ENCODE measurements at regions not wholly inside any gene's neighbourhood (a gene's known extent, or its start where the extent isn't known, plus 50 kb on each side); places are given as distances from the start of the nearest gene placed in this dataset.

- DNase-seq, result no peak
These were observed 829.5 kb downstream of the TLE4 start for GRCh38 chr9:80401243-80401642.

- no peak for DNase-seq
These were observed 829.0 kb downstream of the TLE4 start for GRCh38 chr9:80400624-80401230.

GRCh38 chr9:80399606-80400005 is 827.8 kb downstream of the TLE4 start:
- no peak for DNase-seq

GRCh38 chr9:80387828-80388227 is 816.1 kb downstream of the TLE4 start:
- no peak for DNase-seq

GRCh38 chr9:80385246-80385645 is 813.5 kb downstream of the TLE4 start:
- DNase-seq, result no peak

GRCh38 chr9:80383331-80383730 is 811.6 kb downstream of the TLE4 start:
- no peak for DNase-seq

- no peak for DNase-seq
These were observed 810.6 kb downstream of the TLE4 start for GRCh38 chr9:80382211-80382891.

- no peak for DNase-seq
These were observed 808.5 kb downstream of the TLE4 start for GRCh38 chr9:80380301-80380700.

GRCh38 chr9:80378669-80379293 is 807.0 kb downstream of the TLE4 start:
- no peak for DNase-seq

- no peak for DNase-seq
These were observed 804.4 kb downstream of the TLE4 start for GRCh38 chr9:80376180-80376579.

GRCh38 chr9:80375477-80375876 is 803.7 kb downstream of the TLE4 start:
- no peak for DNase-seq

- DNase-seq, result no peak
These were observed 797.9 kb downstream of the TLE4 start for GRCh38 chr9:80369641-80370040.

GRCh38 chr9:80366626-80367025 is 794.9 kb downstream of the TLE4 start:
- no peak for DNase-seq

GRCh38 chr9:80359941-80360881 is 788.4 kb downstream of the TLE4 start:
- DNase-seq, result no peak

GRCh38 chr9:80359291-80359690 is 787.5 kb downstream of the TLE4 start:
- DNase-seq, result no peak

- no peak for DNase-seq
These were observed 781.2 kb downstream of the TLE4 start for GRCh38 chr9:80352967-80353366.

- DNase-seq, result no peak
These were observed 779.8 kb downstream of the TLE4 start for GRCh38 chr9:80351612-80352011.

GRCh38 chr9:80326105-80326504 is 754.3 kb downstream of the TLE4 start:
- DNase-seq, result no peak

GRCh38 chr9:80320916-80321315 is 749.2 kb downstream of the TLE4 start:
- DNase-seq, result no peak

GRCh38 chr9:80320480-80320879 is 748.7 kb downstream of the TLE4 start:
- no peak for DNase-seq

GRCh38 chr9:80305136-80305535 is 733.4 kb downstream of the TLE4 start:
- DNase-seq, result no peak

- DNase-seq, result no peak
These were observed 723.2 kb downstream of the TLE4 start for GRCh38 chr9:80294955-80295354.

- DNase-seq, result no peak
These were observed 722.6 kb downstream of the TLE4 start for GRCh38 chr9:80294318-80294717.
